VCaP (cell line): ENCODE measurements at regions not wholly inside any gene's neighbourhood (a gene's known extent, or its start where the extent isn't known, plus 50 kb on each side); places are given as distances from the start of the nearest gene placed in this dataset.

Experiments
- H3K27ac ChIP-seq: fragments of 450-650 bp; 2 replicates; pipeline ENCODE4 v1.5.1; 2017
- TF ChIP-seq, protein P1 (sequence below): fragments of 450-650 bp; conservative IDR thresholded peaks from 2 replicates; pipeline ENCODE4 v1.5.1; 2017; ENCODE audit warnings: mild to moderate bottlenecking, moderate library complexity

DNA sequence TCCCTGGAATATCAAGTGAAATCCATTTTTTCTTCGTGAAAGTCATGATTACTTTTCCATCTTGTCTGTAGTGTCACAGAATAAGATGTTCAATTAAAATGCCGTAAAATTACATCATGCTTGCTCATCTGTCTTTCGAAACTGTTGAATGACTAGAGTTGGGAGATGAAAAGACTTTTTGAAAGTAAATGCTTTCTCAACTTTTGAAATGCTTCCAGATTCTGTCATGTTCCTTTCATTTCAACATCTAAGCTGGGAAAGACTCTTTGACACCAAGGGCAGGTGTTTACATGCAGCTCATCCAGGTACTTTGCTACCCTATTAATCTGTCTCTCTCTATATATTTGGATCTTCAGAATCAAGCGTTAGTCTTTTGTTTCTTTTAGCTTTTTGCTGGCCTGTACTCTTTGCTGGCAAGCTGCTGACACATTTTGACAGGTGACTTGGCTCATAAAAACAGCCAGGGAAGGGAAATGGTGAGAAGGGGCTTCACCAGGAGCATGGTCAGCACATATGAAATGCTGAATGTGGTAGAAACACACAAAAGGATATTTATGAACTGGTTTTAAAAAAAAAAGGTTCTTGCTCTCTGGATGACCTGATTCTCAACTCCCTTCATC is 77.0 kb upstream of the METAP2 start:
- TF ChIP-seq, protein P1, sequence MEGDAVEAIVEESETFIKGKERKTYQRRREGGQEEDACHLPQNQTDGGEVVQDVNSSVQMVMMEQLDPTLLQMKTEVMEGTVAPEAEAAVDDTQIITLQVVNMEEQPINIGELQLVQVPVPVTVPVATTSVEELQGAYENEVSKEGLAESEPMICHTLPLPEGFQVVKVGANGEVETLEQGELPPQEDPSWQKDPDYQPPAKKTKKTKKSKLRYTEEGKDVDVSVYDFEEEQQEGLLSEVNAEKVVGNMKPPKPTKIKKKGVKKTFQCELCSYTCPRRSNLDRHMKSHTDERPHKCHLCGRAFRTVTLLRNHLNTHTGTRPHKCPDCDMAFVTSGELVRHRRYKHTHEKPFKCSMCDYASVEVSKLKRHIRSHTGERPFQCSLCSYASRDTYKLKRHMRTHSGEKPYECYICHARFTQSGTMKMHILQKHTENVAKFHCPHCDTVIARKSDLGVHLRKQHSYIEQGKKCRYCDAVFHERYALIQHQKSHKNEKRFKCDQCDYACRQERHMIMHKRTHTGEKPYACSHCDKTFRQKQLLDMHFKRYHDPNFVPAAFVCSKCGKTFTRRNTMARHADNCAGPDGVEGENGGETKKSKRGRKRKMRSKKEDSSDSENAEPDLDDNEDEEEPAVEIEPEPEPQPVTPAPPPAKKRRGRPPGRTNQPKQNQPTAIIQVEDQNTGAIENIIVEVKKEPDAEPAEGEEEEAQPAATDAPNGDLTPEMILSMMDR: no peak
- no peak overlapping the region for H3K27ac ChIP-seq

DNA sequence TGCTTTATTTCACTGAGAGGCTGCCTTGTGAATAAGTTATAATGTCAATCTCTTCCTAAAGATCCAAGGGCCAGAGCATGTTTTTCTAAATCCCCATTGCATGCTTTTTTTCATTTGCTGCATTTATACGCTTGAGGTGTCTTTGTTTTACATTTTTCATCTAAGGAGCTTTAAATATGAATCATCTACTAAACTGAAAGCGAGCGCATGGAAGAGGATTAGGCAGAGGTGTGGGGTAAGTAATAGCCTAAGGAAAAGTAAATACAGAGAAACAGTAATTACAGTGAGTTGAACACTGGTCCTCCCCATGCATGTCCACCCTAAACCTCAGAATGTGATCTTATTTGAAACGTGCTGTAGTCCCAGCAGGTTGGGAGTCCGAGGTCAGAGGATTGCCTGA is 76.4 kb upstream of the METAP2 start:
- TF ChIP-seq, protein P1: no peak
- no peak overlapping the region for H3K27ac ChIP-seq

DNA sequence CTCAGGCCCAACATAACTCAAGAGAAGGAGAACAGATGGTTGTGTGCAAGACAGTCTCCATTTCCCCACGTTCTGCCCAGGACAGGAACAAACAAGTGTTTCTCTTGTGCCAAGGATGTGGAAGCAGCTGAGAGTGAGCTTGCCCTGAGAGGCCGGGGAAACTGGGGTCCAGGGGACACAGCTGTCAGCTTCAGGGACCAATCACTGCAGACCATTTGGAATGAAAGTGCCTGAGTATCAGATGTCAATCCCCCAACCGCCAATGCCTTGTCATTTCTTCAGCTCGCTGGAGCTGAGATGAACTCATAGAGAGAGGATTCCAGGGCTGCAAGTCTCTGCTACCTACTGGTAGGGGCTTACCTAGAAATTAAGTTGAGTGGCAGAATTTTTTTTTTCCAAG is 71.9 kb upstream of the METAP2 start:
- no peak overlapping the region for H3K27ac ChIP-seq
- TF ChIP-seq, protein P1: no peak

DNA sequence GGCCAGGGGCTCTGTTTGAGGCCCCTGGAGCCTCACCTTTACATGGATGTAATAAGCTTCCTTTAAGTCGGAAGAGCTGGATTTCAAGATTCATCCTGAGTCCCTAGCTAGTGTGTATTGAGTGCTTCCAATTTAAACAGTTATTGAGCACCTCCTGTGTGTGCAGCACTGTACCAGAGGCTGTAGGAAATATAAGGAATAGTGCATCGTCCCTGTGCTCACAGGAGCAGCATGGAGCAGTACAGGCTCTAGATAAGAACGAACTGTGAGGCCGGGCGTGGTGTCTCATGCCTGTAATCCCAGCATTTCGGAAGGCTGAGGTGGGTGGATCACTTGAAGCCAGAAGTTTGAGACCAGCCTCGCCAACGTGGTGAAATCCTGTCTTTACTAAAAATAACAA is 65.8 kb upstream of the METAP2 start:
- TF ChIP-seq, protein P1: no peak
- H3K27ac ChIP-seq: no peak overlapping the region

DNA sequence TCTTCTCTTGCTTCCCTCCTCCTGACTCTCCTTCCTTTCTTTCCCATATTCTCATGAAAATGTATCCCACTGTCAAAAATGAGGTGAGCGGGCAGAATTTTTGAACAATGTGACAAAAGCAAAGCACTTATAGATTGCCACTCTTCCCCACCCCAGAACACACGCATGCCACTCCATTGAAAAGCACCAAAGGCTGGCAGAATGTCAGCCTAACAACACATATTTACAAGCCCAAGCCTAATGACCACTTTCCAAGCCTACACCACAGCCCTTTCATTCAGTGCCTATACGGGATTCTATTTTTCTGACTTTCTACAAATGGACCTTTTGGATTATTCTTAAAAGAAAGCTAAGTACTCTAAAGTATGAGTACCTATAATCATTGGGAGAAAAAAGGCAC is 62.9 kb upstream of the METAP2 start:
- H3K27ac ChIP-seq: no peak overlapping the region
- TF ChIP-seq, protein P1: no peak

DNA sequence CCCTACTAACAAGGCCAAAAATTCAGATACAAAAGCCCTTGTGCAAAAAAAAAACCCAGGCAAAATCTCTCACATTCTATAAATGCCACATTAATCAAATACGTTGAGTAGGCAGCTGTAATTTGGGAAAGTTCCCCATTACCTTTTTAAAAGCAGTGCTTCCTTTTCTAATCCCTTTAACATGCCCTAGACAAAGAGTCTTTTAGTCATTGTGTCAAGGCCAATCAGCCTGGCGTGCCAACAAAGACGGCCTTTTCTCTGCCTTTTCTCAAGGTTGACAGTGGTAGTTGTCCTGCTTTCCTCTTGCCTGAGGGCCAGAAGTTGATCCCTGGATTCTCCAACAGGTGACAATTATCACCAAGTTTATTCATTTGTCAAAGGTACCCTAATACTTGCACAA is 62.5 kb upstream of the METAP2 start:
- H3K27ac ChIP-seq: no peak overlapping the region
- TF ChIP-seq, protein P1: no peak

DNA sequence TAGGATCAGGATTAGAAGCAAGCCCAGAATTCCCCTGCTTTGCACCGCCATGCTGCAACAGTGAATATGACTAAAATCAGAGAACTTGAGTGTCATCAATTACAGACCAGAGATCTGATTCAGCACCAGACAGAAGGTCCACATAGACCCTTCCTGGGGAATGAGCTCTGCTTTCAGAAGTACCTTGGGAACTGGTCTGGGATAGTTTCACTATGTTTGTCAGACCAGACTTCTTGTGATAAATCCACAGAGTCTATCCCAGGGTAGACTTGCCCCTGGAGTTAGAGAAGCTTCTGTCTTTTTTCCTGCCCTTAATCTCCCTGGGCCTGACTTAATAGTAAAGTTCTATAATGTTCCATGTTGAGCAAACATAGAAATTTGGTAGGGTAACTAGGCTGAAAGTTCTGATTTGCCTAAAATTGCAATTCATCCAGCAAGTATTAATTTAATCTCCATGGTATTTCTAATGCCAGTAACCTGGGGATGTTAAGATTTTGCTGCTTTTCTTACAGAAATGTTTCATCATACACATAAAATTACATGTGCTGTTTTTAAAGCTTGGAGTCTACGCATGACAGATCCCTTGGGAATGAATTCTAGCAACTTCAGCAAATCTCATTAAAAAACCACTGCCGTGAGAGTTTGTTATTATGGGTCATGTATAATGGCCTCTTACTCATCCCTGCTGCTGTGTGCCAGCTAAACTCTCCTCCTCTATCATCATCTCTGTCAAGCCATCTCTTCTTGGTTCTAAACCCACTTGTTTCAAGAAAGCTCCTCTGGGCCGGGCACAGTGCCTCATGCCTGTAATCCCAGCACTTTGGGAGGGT is 61.3 kb upstream of the METAP2 start:
- H3K27ac ChIP-seq: no peak overlapping the region

More for the DNA sequence above, 61.3 kb upstream of the METAP2 start:
- TF ChIP-seq, protein P1: no peak
